ENCODE measurements at regions not wholly inside any gene's neighbourhood (a gene's known extent, or its start where the extent isn't known, plus 50 kb on each side); places are given as distances from the start of the nearest gene placed in this dataset.
A peak's percentile ranks its signal among the peaks of the same experiment; 100 is the strongest.
"Not testable (repeated sequence)": the region's sequence is repeated elsewhere in the genome, so short reads cannot be mapped to it uniquely, and the experiment has no call there.

GRCh38 chr12:5273709-5274108, 158.2 kb upstream of the NTF3 start:
- DNase-seq (ENCODE audit: low read depth, low spot score) = no peak
- no peaks in the 10 kb centered on the region for H3K9me3 Mint-ChIP-seq
- H3K27me3 Mint-ChIP-seq (ENCODE audit: low read depth) = no peaks in the 10 kb centered on the region
- H3K4me1 Mint-ChIP-seq = peaks cover 27% of the 10 kb centered on the region
- H3K27ac Mint-ChIP-seq (ENCODE audit: unreplicated experiment) = no peak overlapping the region
- H3K36me3 Mint-ChIP-seq (ENCODE audit: low read depth) = no peaks in the 10 kb centered on the region
- peak overlapping the region; percentile 1 for H3K4me3 Mint-ChIP-seq
- no peak for TF ChIP-seq CTCF (conservative IDR thresholded peaks at IDR 0.05)

- TF ChIP-seq CTCF (conservative IDR thresholded peaks at IDR 0.05) = no peak
- Mint-ChIP-seq H3K4me3 (no peak overlapping the region), H3K9me3 (no peaks in the 10 kb centered on the region), H3K4me1 (peaks cover 27% of the 10 kb centered on the region), H3K27me3 (ENCODE audit: low read depth) (no peaks in the 10 kb centered on the region), H3K27ac (ENCODE audit: unreplicated experiment) (no peak overlapping the region), H3K36me3 (ENCODE audit: low read depth) (no peaks in the 10 kb centered on the region)
- DNase-seq (ENCODE audit: low read depth, low spot score) = no peak
These were observed 155.5 kb upstream of the NTF3 start for GRCh38 chr12:5276327-5276880.

- no peak for DNase-seq (ENCODE audit: low read depth, low spot score)
- Mint-ChIP-seq H3K27ac (ENCODE audit: unreplicated experiment) (no peak overlapping the region), H3K4me3 (no peak overlapping the region), H3K9me3 (peaks cover 5% of the 10 kb centered on the region), H3K36me3 (ENCODE audit: low read depth) (peaks cover 2% of the 10 kb centered on the region), H3K4me1 (no peaks in the 10 kb centered on the region), H3K27me3 (ENCODE audit: low read depth) (no peaks in the 10 kb centered on the region)
- TF ChIP-seq CTCF (conservative IDR thresholded peaks at IDR 0.05) = no peak
These were observed 151.8 kb upstream of the NTF3 start for GRCh38 chr12:5280086-5280485.

GRCh38 chr12:5290368-5290767, 141.5 kb upstream of the NTF3 start:
- H3K27ac Mint-ChIP-seq (ENCODE audit: unreplicated experiment); DNase-seq (ENCODE audit: low read depth, low spot score); H3K9me3 Mint-ChIP-seq; H3K36me3 Mint-ChIP-seq (ENCODE audit: low read depth); H3K27me3 Mint-ChIP-seq (ENCODE audit: low read depth); H3K4me1 Mint-ChIP-seq: not testable (repeated sequence)
- peak overlapping the region; percentile 74 for H3K4me3 Mint-ChIP-seq

- no peak for DNase-seq (ENCODE audit: low read depth, low spot score)
- Mint-ChIP-seq H3K4me3 (no peak overlapping the region), H3K9me3 (peaks cover 6% of the 10 kb centered on the region), H3K36me3 (ENCODE audit: low read depth) (peaks cover 5% of the 10 kb centered on the region), H3K27me3 (ENCODE audit: low read depth) (peaks cover 3% of the 10 kb centered on the region), H3K4me1 (peaks cover 5% of the 10 kb centered on the region), H3K27ac (ENCODE audit: unreplicated experiment) (no peak overlapping the region)
- TF ChIP-seq CTCF (conservative IDR thresholded peaks at IDR 0.05) = no peak
These were observed 139.3 kb upstream of the NTF3 start for GRCh38 chr12:5292651-5293050.

- no peak for TF ChIP-seq CTCF (conservative IDR thresholded peaks at IDR 0.05)
- Mint-ChIP-seq H3K9me3 (peaks cover 6% of the 10 kb centered on the region), H3K4me1 (peaks cover 5% of the 10 kb centered on the region)
These were observed 138.1 kb upstream of the NTF3 start for GRCh38 chr12:5293773-5294172.

More at GRCh38 chr12:5293773-5294172, 138.1 kb upstream of the NTF3 start:
- DNase-seq (ENCODE audit: low read depth, low spot score) = no peak
- Mint-ChIP-seq H3K27ac (ENCODE audit: unreplicated experiment) (no peak overlapping the region), H3K4me3 (no peak overlapping the region), H3K27me3 (ENCODE audit: low read depth) (peaks cover 3% of the 10 kb centered on the region), H3K36me3 (ENCODE audit: low read depth) (peaks cover 5% of the 10 kb centered on the region)
